SKM-1 treated with dmso at 0.1 percent for 144 hours (cell line): ENCODE measurements at regions not wholly inside any gene's neighbourhood (a gene's known extent, or its start where the extent isn't known, plus 50 kb on each side); places are given as distances from the start of the nearest gene placed in this dataset.

Experiments
- DNase-seq: peaks from one replicate; lab custom pipeline; 2025; ENCODE audit not compliant: unreplicated experiment; lab: John Stamatoyannopoulos, UW

DNA sequence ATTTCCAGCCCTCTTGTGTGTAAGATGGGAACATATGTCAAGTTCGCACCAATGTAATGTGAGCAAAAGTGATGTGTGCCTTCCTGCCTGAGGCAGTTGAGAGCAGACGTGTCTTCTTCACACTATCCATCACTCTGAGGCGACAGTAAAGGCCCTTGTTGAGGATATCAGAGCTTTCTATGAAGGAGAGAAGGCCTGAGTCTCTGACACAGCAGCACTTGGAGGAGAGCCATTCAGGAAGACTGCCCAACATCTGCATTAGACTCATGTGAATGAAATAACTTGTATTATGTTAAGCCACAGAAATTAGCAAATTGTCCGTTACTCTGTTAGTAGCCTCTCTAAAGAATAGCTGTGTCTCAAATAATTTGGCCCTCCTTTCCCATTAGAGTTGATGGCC, 108.8 kb upstream of the CCDC54 start:
- DNase-seq, result no peak

GRCh38 chr3:107269136-107269535, 108.1 kb upstream of the CCDC54 start:
- no peak for DNase-seq

- peak; percentile 62 for DNase-seq
Observed at GRCh38 chr3:107271787-107272387, 105.4 kb upstream of the CCDC54 start.

GRCh38 chr3:107272471-107272870, 104.8 kb upstream of the CCDC54 start:
- DNase-seq, result no peak

DNA sequence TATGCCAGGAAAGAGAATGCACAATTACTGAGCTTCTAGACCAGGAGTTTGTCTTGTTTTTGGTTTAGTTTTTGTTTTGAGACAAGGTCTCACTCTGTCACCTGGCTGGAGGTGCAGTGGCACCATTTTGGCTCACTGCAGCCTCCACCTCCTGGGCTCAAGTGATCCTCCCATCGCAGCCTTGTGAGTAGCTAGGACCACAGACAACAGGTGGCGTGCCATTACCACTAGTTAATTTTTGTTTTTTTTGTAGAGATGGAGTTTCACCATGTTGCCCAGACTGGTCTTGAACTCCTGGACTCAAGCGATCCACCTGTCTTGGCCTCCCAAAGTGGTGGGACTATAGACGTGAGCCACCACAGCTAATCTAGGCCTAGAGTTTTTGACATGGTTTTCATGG, 104.4 kb upstream of the CCDC54 start:
- no peak for DNase-seq

DNA sequence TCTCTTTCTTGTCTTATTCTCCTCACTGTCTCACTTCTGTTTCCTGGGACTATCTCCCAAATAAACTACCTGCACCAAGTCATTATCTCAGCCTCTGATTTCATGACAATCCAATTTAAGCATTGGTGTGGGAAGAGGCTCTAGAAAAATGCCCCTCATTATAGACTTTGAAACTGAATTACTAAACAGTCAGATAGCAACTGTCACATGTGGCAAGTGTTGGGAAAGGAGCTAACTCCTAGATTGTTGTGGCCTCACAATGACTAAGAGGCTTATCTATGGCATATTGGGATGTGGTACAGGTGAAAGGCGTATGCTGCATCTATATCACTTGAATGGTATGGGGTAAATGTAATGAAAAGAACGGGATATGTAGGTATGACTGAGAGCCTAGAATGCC, 103.5 kb upstream of the CCDC54 start:
- no peak for DNase-seq

DNA sequence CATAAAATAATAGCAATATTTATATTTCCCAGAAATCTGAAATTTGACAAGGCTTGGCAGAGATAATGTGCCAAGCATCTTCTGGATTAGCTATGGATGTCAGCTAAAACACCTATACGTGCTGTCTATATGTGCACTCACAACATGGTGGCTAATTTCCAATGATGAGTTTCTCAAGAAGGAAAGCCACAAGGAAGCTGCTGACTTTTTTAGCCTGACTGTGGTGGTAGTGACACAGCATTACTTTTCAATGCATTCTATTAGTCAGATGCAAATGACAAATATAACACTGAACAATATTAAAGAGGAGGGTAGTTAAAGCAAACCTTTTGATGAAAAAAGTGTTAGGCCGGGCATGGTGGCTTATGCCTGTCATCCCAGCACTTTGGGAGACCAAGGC, 101.7 kb upstream of the CCDC54 start:
- DNase-seq, result no peak

- DNase-seq, result no peak
Observed at GRCh38 chr3:107283948-107284347, 93.3 kb upstream of the CCDC54 start.

DNA sequence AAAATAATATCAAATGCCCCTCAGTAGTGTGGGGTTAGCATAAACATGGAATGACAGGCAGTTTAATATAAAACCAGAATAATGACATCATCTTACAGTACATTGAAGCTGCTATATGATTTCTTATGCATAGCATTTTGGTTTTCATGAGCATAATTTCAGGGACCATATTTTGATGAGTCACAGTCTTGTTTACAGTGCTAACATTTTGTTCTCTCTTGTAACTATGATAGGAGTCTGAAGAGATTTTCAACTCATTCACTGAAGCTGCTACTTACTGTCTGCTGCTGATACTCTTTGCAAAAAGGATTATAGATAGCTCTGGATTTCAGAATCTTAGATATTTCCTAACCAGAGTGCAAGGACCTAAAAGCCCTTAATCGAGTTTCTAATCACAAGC, 92.6 kb upstream of the CCDC54 start:
- no peak for DNase-seq

DNA sequence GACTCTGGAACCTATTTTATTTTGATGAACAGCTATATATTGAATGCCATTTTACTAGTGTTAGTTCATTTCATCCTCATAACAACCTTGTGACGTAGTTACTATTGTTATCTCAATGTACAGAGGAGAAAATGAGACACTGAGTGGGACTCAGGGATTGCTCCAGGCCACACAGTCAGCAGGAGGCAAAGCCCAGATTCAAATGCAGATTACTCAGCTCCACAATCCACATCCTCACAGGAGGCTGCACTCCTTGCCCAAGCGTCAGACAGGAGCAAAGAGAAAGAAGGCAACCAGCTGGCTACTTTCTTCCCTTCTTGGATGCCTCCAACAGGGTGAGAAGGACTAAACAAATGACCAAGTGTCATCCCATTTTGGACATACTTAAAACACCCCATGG, 92.0 kb upstream of the CCDC54 start:
- no peak for DNase-seq

GRCh38 chr3:107289354-107289753, 87.9 kb upstream of the CCDC54 start:
- no peak for DNase-seq

- DNase-seq, result no peak
Observed at GRCh38 chr3:107294117-107294516, 83.1 kb upstream of the CCDC54 start.

DNA sequence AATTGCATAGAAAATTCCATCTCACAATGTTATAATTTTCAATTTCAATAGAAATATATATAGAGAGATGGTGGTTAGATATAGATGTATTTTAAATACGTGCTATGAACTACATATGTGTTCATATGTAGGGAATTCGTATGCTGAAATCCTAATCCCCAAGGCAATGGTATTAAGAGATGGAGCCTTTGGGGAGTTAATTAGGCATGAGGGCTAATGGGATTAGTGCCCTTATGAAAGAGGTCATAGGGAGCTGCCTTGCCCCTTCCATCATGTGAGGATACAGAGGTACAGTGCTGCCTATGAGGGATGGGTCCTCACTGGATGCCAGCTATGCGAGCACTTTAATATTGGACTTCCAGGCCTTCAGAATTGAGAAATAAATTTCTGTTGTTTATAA, 79.6 kb upstream of the CCDC54 start:
- DNase-seq, result no peak

- no peak for DNase-seq
Observed at GRCh38 chr3:107307205-107307604, 70.0 kb upstream of the CCDC54 start.

DNA sequence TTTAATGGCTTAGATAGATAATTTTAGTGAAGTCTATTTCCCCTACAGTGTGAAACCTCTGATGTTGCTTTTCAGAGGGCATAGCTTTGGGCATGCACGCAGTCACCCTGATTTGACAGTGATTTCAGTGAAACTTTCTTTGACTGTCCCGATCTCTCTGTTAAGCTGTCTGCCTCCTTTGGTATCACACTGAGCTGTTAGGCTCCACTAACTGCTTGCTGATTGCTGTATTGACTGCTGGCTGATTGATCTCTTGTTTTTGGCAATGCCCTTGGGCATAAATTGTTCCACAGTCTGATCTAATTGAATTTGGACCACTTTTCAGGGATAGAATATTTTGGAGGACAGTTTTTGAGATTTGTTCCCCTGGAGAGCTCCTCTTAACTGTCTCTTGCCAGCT, 68.5 kb upstream of the CCDC54 start:
- no peak for DNase-seq

DNA sequence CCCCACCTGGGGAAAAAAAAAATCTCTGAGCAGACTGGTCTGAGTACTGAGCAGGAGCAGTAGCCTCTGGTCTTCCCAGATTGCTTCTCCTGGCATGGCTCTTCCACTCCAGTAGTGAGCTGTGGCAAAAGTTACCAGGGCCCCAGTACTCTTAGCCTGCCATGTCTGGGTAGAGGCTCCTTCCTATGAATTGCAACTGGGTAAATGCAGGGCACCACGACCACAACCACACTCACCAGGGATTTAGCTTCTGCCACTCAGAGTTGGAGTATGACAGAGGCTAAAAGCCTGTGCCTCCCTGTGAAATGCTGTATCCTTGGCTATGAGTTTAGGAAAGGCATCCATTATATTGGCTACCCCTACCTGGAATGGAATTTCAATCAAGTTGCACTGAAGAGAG, 67.9 kb upstream of the CCDC54 start:
- DNase-seq, result no peak

DNA sequence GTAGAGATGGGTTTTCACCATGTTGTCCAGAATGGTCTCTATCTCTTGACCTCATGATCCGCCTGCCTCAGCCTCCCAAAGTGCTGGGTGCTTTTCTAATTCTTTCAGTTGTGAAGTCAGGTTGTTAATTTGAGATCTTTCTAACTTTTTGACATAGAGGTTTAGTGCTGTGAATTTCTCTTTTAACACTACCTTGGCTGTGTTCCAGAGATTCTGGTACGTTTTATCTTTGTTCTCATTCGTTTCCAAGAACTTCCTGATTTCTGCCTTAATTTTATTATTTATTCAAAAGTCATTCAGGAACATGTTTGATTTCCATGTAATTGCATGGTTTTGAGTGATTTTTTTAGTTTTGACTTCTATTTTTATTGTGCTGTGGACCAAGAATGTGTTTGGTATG, 63.5 kb upstream of the CCDC54 start:
- no peak for DNase-seq

- no peak for DNase-seq
Observed at GRCh38 chr3:107315141-107315540, 62.1 kb upstream of the CCDC54 start.

DNA sequence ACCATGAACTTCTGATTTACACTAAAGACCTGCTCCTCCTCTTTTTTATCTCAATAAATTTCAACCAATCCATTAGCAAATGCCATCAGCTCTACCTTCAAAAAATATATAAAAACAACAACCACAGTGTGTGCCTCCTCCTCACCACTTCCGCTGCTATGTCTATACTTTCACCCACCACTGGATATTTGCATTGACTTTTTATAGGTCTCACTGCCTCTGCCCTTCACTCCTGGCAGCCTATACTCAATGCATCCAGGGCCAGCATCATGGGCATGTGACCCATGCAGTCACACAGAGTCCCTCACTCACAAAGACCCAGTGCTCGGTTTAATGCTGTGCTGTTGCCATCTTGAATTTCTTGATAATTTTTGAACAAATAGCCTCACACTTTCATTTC, 53.5 kb upstream of the CCDC54 start:
- DNase-seq, result no peak

- no peak for DNase-seq
Observed at GRCh38 chr3:107325446-107325845, 51.8 kb upstream of the CCDC54 start.
